SU-DHL-6 (cell line): ENCODE measurements at regions not wholly inside any gene's neighbourhood (a gene's known extent, or its start where the extent isn't known, plus 50 kb on each side); places are given as distances from the start of the nearest gene placed in this dataset.

Experiments
- EZH2phosphoT487 ChIP-seq: fragments of 200-600 bp; sonication (generic), shearing (Covaris generic); conservative IDR thresholded peaks from 2 replicates; pipeline ENCODE4 v1.6.1; 2018; ENCODE audit warnings: mild to moderate bottlenecking, antibody characterized with exemption, low read length, moderate library complexity, mixed read lengths
- TF ChIP-seq, protein P1 (sequence below): fragments of 200-600 bp; sonication (generic); IDR thresholded peaks from one replicate; pipeline ENCODE4 v1.5.1; 2017; ENCODE audit warnings: antibody characterized with exemption, mild to moderate bottlenecking, low read length, moderate library complexity; ENCODE audit not compliant: insufficient read depth, poor library complexity, severe bottlenecking

DNA sequence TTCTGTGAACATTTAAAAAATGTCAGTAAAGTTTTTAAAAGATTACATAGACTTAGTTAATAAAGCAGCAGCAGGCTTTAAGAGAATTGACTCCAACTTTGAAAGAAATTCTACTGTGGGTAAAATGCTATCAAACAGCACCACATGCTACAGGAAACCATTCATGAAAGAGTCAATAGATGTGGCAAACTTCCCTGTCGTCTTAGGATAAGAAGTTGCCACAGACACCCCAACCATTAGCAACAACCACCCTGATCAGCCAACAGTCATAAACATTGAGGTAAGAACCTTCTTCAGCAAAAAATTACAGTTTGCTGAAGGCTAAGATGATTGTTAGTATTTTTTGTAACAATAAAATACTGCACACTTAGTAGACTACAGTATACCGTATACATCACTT is 278.2 kb downstream of the CSNK1G3 start:
- TF ChIP-seq, protein P1, sequence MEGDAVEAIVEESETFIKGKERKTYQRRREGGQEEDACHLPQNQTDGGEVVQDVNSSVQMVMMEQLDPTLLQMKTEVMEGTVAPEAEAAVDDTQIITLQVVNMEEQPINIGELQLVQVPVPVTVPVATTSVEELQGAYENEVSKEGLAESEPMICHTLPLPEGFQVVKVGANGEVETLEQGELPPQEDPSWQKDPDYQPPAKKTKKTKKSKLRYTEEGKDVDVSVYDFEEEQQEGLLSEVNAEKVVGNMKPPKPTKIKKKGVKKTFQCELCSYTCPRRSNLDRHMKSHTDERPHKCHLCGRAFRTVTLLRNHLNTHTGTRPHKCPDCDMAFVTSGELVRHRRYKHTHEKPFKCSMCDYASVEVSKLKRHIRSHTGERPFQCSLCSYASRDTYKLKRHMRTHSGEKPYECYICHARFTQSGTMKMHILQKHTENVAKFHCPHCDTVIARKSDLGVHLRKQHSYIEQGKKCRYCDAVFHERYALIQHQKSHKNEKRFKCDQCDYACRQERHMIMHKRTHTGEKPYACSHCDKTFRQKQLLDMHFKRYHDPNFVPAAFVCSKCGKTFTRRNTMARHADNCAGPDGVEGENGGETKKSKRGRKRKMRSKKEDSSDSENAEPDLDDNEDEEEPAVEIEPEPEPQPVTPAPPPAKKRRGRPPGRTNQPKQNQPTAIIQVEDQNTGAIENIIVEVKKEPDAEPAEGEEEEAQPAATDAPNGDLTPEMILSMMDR: no peak
- TF ChIP-seq EZH2phosphoT487: no peak
